ENCODE measurements at regions not wholly inside any gene's neighbourhood (a gene's known extent, or its start where the extent isn't known, plus 50 kb on each side); places are given as distances from the start of the nearest gene placed in this dataset.

DNA sequence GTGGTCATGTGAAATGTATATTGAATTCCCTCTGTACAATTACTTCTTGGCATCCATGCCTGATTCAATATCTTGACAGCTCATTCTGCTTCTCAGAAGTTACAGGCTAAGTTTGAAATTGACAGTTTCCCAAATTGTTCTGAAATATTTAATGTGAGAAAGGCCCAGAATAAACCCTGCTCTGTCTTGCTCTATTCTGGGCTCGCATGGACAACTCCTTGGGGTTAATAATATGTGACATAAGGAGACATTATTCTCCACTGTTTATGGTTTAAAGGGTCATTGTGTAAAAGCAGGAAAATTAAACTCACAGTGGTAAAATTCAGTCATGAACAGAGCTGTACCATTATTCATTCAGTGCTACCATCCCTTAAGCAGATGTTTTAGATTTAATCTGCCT is 160.7 kb upstream of the CNTNAP5 start:
- TF ChIP-seq FOSL2 (IDR thresholded peaks at IDR 0.05) (no peak), FOSL2 (CRISPR knock-in tag; IDR thresholded peaks at IDR 0.05) (no peak), JUNB (IDR thresholded peaks at IDR 0.05) (no peak), CTCF (IDR thresholded peaks at IDR 0.05) (no peak), EP300 (IDR thresholded peaks at IDR 0.05) (no peak), ZC3H11A (IDR thresholded peaks at IDR 0.05) (no peak), MAX (IDR thresholded peaks at IDR 0.05) (no peak), CEBPB (IDR thresholded peaks at IDR 0.05) (no peak)
- TF ChIP-seq, protein P1, sequence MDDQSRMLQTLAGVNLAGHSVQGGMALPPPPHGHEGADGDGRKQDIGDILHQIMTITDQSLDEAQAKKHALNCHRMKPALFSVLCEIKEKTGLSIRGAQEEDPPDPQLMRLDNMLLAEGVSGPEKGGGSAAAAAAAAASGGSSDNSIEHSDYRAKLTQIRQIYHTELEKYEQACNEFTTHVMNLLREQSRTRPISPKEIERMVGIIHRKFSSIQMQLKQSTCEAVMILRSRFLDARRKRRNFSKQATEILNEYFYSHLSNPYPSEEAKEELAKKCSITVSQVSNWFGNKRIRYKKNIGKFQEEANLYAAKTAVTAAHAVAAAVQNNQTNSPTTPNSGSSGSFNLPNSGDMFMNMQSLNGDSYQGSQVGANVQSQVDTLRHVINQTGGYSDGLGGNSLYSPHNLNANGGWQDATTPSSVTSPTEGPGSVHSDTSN (IDR thresholded peaks at IDR 0.05): no peak
- TF ChIP-seq, protein P2, sequence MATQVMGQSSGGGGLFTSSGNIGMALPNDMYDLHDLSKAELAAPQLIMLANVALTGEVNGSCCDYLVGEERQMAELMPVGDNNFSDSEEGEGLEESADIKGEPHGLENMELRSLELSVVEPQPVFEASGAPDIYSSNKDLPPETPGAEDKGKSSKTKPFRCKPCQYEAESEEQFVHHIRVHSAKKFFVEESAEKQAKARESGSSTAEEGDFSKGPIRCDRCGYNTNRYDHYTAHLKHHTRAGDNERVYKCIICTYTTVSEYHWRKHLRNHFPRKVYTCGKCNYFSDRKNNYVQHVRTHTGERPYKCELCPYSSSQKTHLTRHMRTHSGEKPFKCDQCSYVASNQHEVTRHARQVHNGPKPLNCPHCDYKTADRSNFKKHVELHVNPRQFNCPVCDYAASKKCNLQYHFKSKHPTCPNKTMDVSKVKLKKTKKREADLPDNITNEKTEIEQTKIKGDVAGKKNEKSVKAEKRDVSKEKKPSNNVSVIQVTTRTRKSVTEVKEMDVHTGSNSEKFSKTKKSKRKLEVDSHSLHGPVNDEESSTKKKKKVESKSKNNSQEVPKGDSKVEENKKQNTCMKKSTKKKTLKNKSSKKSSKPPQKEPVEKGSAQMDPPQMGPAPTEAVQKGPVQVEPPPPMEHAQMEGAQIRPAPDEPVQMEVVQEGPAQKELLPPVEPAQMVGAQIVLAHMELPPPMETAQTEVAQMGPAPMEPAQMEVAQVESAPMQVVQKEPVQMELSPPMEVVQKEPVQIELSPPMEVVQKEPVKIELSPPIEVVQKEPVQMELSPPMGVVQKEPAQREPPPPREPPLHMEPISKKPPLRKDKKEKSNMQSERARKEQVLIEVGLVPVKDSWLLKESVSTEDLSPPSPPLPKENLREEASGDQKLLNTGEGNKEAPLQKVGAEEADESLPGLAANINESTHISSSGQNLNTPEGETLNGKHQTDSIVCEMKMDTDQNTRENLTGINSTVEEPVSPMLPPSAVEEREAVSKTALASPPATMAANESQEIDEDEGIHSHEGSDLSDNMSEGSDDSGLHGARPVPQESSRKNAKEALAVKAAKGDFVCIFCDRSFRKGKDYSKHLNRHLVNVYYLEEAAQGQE (IDR thresholded peaks at IDR 0.05): no peak
